GM19240 (cell line): ENCODE measurements at regions not wholly inside any gene's neighbourhood (a gene's known extent, or its start where the extent isn't known, plus 50 kb on each side); places are given as distances from the start of the nearest gene placed in this dataset.
"Not testable (repeated sequence)": the region's sequence is repeated elsewhere in the genome, so short reads cannot be mapped to it uniquely, and the experiment has no call there.

Experiments used
- DNase-seq: peaks from one replicate; pipeline ENCODE4 v3.0.0; 2011; ENCODE audit warnings: low spot score; ENCODE audit not compliant: insufficient read length

- DNase-seq, result peak; percentile 48
Observed at GRCh38 chr11:16605894-16606783, 132.3 kb upstream of the C11orf58 start.

- DNase-seq, result no peak
Observed at GRCh38 chr11:16605389-16605893, 133.0 kb upstream of the C11orf58 start.

- no peak for DNase-seq
Observed at GRCh38 chr11:16604794-16605388, 133.6 kb upstream of the C11orf58 start.

- no peak for DNase-seq
Observed at GRCh38 chr11:16603890-16604793, 134.3 kb upstream of the C11orf58 start.

GRCh38 chr11:16603245-16603644, 135.2 kb upstream of the C11orf58 start:
- DNase-seq, result no peak

- DNase-seq, result no peak
Observed at GRCh38 chr11:16598906-16599305, 139.5 kb upstream of the C11orf58 start.

- no peak for DNase-seq
Observed at GRCh38 chr11:16598032-16598431, 140.4 kb upstream of the C11orf58 start.

- DNase-seq, result no peak
Observed at GRCh38 chr11:16596231-16596630, 142.2 kb upstream of the C11orf58 start.

- DNase-seq, result no peak
Observed at GRCh38 chr11:16591157-16591556, 147.3 kb upstream of the C11orf58 start.

GRCh38 chr11:16587670-16588069, 150.8 kb upstream of the C11orf58 start:
- no peak for DNase-seq

GRCh38 chr11:16584569-16584968, 153.9 kb upstream of the C11orf58 start:
- no peak for DNase-seq

- not testable (repeated sequence) for DNase-seq
Observed at GRCh38 chr11:16581078-16581477, 157.4 kb upstream of the C11orf58 start.

- DNase-seq, result no peak
Observed at GRCh38 chr11:16577490-16577889, 161.0 kb upstream of the C11orf58 start.

GRCh38 chr11:16574889-16575288, 163.6 kb upstream of the C11orf58 start:
- not testable (repeated sequence) for DNase-seq

GRCh38 chr11:16572945-16573344, 165.5 kb upstream of the C11orf58 start:
- DNase-seq, result no peak

GRCh38 chr11:16561150-16561549, 177.3 kb upstream of the C11orf58 start:
- no peak for DNase-seq

- DNase-seq, result no peak
Observed at GRCh38 chr11:16558494-16558893, 180.0 kb upstream of the C11orf58 start.

- DNase-seq, result no peak
Observed at GRCh38 chr11:16555956-16556355, 182.5 kb upstream of the C11orf58 start.

GRCh38 chr11:16554361-16554760, 184.1 kb upstream of the C11orf58 start:
- no peak for DNase-seq

- no peak for DNase-seq
Observed at GRCh38 chr11:16547879-16548278, 190.6 kb upstream of the C11orf58 start.

GRCh38 chr11:16543642-16544041, 187.3 kb upstream of the SOX6 start:
- DNase-seq, result no peak

- no peak for DNase-seq
Observed at GRCh38 chr11:16542353-16542752, 186.0 kb upstream of the SOX6 start.
